HG02981 (cell line): ENCODE measurements at regions not wholly inside any gene's neighbourhood (a gene's known extent, or its start where the extent isn't known, plus 50 kb on each side); places are given as distances from the start of the nearest gene placed in this dataset.
"Not testable (repeated sequence)": the region's sequence is repeated elsewhere in the genome, so short reads cannot be mapped to it uniquely, and the experiment has no call there.

ENCODE experiments used
- ATAC-seq: cut with Tn5 transposase; IDR thresholded peaks from one replicate; pipeline ENCODE4 v1.9.1; 2021; ENCODE audit warnings: mild to moderate bottlenecking, moderate library complexity; ENCODE audit not compliant: unreplicated experiment

- ATAC-seq: not testable (repeated sequence)
Measured at GRCh38 chr2:91422102-91422501, 2730.6 kb downstream of the RPIA start.

GRCh38 chr2:91427148-91427547, 2735.7 kb downstream of the RPIA start:
- not testable (repeated sequence) for ATAC-seq

GRCh38 chr2:91441932-91442245, 2750.4 kb downstream of the RPIA start:
- not testable (repeated sequence) for ATAC-seq

GRCh38 chr2:91442246-91442905, 2750.9 kb downstream of the RPIA start:
- no peak for ATAC-seq

- not testable (repeated sequence) for ATAC-seq
Measured at GRCh38 chr2:91442906-91443729, 2751.6 kb downstream of the RPIA start.

GRCh38 chr2:91443730-91444115, 2752.2 kb downstream of the RPIA start:
- ATAC-seq: not testable (repeated sequence)

- not testable (repeated sequence) for ATAC-seq
Measured at GRCh38 chr2:91445705-91446104, 2754.2 kb downstream of the RPIA start.

GRCh38 chr2:91446489-91446888, 2755.0 kb downstream of the RPIA start:
- not testable (repeated sequence) for ATAC-seq

GRCh38 chr2:91446915-91447314, 2755.4 kb downstream of the RPIA start:
- ATAC-seq: not testable (repeated sequence)

GRCh38 chr2:91447508-91447907, 2756.0 kb downstream of the RPIA start:
- ATAC-seq: not testable (repeated sequence)

- not testable (repeated sequence) for ATAC-seq
Measured at GRCh38 chr2:91462292-91462691, 2770.8 kb downstream of the RPIA start.

GRCh38 chr2:91463007-91463406, 2771.5 kb downstream of the RPIA start:
- not testable (repeated sequence) for ATAC-seq

GRCh38 chr2:91466780-91467363, 2775.4 kb downstream of the RPIA start:
- not testable (repeated sequence) for ATAC-seq

- ATAC-seq: not testable (repeated sequence)
Measured at GRCh38 chr2:91476244-91476935, 2784.9 kb downstream of the RPIA start.

- ATAC-seq: not testable (repeated sequence)
Measured at GRCh38 chr2:91476936-91477246, 2785.4 kb downstream of the RPIA start.

- not testable (repeated sequence) for ATAC-seq
Measured at GRCh38 chr2:91477291-91477690, 2785.8 kb downstream of the RPIA start.

GRCh38 chr2:91477731-91478672, 2786.5 kb downstream of the RPIA start:
- ATAC-seq: no peak

- not testable (repeated sequence) for ATAC-seq
Measured at GRCh38 chr2:91478851-91479718, 2787.6 kb downstream of the RPIA start.

GRCh38 chr2:91485226-91485625, 2793.8 kb downstream of the RPIA start:
- not testable (repeated sequence) for ATAC-seq
